Urinary bladder (tissue), 3 donors: ENCODE measurements at regions not wholly inside any gene's neighbourhood (a gene's known extent, or its start where the extent isn't known, plus 50 kb on each side); places are given as distances from the start of the nearest gene placed in this dataset.
A peak's percentile ranks its signal among the peaks of the same experiment; 100 is the strongest.
"Not testable (repeated sequence)": the region's sequence is repeated elsewhere in the genome, so short reads cannot be mapped to it uniquely, and the experiment has no call there.

Source experiments
- DNase-seq: peaks from one replicate; pipeline ENCODE4 v3.0.0-alpha.2; 2015; ENCODE audit errors: extremely low spot score
- H3K27ac ChIP-seq: one replicate; pipeline ENCODE4 v1.5.1; 2013; ENCODE audit warnings: low read depth, mild to moderate bottlenecking, moderate library complexity
- H3K36me3 ChIP-seq: one replicate; pipeline ENCODE4 v1.6.1; 2013; ENCODE audit warnings: mild to moderate bottlenecking, moderate library complexity; ENCODE audit not compliant: insufficient read depth
- H3K4me1 ChIP-seq: one replicate; pipeline ENCODE4 v1.6.1; 2013; ENCODE audit warnings: mild to moderate bottlenecking, moderate library complexity; ENCODE audit not compliant: insufficient read depth
- H3K4me3 ChIP-seq: one replicate; pipeline ENCODE4 v1.5.1; 2013; ENCODE audit warnings: low read depth, low read length
- WGBS: extraction: QIAGEN DNeasy Blood & Tissue Kit; methylation state at CpG from one replicate; pipeline ENCODE4 v1.1.7; 2013; 5-methylcytosine and 5-hydroxymethylcytosine counted together
- donor health status: healthy with polysubstance abuse.
- donor health status: healthy.

DNA sequence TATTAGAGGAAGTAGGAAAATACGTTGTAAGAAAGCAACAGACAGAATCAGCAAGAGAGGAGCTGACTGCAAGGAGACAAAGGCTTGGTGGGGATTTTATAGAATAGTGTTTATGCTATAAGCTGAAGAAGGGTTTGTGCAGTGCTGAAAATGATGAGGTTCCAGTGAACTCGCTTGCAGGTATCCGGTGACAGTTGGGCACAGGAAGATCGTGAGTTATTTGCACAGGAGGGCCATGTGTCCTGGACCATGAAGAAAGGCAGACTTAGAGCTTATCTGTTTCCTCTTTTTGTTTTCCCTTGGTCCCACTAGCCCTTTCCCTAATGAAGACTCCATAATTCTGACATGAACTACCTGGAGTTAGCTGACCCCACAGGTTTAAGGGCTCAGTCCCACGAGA is 61.4 kb downstream of the NXNL2 start:
- H3K36me3 ChIP-seq = no peaks in the 10 kb centered on the region
- H3K4me3 ChIP-seq = no peak overlapping the region
- no peak overlapping the region for H3K27ac ChIP-seq
- whole genome bisulfite sequencing = 57% methylated on average over 5 of the region's 5 CpGs
- DNase-seq = no peak
- no peaks in the 10 kb centered on the region for H3K4me1 ChIP-seq

DNA sequence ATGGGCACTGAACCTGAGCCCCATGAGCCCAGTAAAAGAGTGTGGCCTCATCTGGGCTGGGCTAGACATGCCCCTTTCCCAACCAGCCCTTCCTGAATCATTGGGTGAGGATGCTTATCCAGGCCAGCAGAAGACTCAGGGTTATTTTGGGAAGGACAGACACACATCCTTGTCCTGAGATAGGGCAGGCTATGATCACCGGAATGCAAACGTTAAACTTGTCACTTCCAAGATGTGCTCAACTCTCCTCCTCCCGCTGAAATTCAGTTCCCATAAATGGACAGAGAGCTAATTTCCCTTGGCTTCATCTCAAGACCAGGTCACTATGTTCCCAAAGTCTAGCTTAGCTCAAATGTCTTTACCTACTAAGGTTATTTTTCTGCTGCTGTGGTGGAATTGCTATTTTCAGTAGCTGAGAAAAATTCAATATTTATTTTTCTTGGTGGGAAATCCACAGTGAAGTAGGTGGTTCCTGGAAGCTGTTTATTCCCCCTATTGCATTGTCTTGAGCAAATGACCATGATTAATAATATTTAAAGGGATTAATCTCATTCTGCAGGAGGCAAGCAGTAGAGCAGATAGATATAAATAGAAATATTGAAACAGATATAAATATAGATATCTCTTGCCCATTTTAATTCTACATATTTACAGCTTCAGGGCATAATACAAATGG is 70.0 kb downstream of the NXNL2 start:
- Histone ChIP-seq H3K27ac (no peak overlapping the region), H3K36me3 (no peaks in the 10 kb centered on the region), H3K4me3 (no peak overlapping the region), H3K4me1 (no peaks in the 10 kb centered on the region)
- no peak for DNase-seq
- 33% methylated on average over 3 of the region's 3 CpGs for WGBS

DNA sequence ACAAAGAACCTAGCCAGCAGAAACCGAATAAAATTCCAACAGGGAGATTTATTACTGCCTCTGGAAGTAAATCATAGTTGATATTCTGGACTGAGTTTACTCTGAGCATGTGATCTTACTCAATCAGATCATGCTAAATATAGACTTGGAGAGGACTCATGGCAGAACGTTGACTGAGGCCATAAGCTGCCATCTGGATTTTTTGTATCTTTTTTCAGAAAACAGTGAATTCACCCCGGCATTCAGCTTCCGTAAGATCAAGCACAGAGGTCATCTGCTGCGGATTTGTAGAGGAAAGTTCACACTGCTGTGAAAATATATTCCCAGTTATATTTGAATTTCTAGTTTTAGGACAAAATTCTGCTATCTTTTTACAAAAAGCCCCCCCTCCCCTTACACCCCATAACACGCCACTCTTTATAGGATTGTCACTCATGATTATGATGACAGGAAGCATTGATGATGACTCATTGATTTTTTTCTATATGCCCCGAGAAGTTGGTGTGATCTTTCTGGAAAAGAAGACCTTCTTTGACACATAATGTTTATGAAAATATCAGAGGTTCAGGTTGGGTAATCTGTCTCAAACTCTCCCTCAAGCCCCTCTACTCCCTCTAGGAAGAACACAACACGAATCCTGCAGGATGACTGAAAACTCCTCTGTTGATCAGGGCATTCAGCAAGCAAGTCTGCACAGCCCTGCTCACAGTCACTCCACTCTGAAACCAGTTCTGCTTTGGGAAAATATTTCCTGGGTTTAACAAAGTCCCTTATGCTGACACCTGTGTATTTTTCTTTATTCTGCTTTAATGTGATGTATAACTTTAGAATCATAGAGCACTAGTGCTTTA is 70.8 kb downstream of the NXNL2 start:
- DNase-seq = peak; percentile 40
- Histone ChIP-seq H3K4me3 (no peak overlapping the region), H3K36me3 (no peaks in the 10 kb centered on the region), H3K27ac (no peak overlapping the region), H3K4me1 (no peaks in the 10 kb centered on the region)
- 16% methylated on average over 8 of the region's 8 CpGs for WGBS

DNA sequence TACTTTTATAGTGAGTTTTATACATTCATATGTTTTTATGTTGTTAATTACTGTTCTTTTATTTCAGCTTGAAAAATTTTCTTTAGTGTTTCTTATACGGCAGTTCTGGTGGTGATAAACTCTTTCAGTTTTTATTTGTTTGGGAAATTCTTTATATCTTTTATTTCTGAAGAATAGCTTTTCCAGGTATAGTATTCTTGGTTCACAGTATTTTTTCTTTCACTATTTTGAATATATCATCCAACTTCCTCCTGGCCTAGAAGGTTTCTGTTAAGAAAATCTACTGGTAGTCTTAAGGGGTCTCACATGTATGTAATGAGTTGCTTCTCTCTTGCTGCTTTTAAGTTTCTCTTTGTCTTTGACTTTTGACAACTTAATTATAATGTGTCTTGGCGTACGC is 79.4 kb downstream of the NXNL2 start:
- no peak overlapping the region for H3K27ac ChIP-seq
- no peak overlapping the region for H3K4me3 ChIP-seq
- H3K4me1 ChIP-seq = no peaks in the 10 kb centered on the region
- over 99% methylated on average over 3 of the region's 3 CpGs for WGBS
- DNase-seq = no peak
- H3K36me3 ChIP-seq = no peaks in the 10 kb centered on the region

DNA sequence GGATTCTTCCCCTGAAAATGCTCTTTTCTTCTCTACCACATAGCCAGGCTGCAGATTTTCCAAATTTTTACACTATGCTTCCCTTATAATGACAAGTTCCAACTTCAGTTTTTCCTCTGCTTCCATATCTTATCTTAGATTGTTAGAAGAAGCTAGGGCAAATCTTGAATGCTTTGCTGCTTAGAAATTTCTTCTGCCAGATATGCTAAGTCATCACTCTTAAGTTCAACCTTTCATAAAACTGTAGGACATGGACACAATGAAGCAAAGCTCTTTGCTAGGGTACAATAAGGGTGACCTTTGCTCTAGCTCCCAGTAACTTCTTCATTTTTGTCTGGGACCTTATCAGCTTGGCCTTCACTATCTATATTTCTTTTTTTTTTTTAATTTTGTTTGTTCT is 88.7 kb downstream of the NXNL2 start:
- Histone ChIP-seq H3K4me1 (no peaks in the 10 kb centered on the region), H3K4me3 (no peak overlapping the region), H3K36me3 (no peaks in the 10 kb centered on the region), H3K27ac (no peak overlapping the region)
- DNase-seq = no peak

DNA sequence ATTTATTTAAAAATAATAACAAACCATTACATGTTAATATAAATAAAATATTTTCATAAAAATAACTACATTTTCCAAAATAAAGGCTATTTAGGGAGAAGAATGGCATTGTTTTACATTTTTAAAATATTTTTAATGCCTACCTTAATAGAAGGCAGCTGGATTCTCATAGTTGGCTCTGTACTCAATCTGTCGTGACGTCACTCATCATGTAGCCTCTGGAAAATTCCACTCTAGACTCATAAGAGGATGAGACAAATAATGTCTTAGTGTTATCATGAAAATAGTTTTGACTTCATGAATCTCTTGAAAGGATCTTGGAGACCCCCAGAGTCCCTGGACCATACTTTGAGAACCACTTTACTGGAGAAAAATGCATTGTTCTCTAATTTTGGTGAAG is 93.1 kb downstream of the NXNL2 start:
- DNase-seq = no peak
- Histone ChIP-seq H3K27ac (no peak overlapping the region), H3K4me1 (no peaks in the 10 kb centered on the region), H3K36me3 (no peaks in the 10 kb centered on the region), H3K4me3 (no peak overlapping the region)
- WGBS = 88% methylated on average over 2 of the region's 2 CpGs

DNA sequence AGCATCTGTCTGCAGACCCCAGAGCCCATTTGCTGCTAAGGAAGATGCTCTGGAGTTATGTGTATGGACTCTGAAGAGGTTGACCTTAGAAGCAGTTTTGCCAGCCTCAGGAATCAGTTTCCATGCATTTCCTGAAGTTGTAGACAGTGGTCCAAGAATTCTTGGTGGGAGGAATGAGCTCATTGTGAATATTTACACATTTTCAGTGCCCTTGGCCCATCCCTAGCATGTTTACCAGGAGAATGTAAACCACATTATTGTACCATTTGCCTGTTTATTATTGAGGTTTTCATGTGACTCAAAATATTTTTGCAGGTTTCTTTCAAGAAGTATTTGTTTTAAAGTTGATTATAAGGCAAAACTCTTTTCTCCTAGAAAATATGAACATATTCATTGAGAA is 93.8 kb downstream of the NXNL2 start:
- H3K27ac ChIP-seq = no peak overlapping the region
- no peaks in the 10 kb centered on the region for H3K4me1 ChIP-seq
- DNase-seq = no peak
- H3K36me3 ChIP-seq = no peaks in the 10 kb centered on the region
- no peak overlapping the region for H3K4me3 ChIP-seq

- not testable (repeated sequence) for H3K4me1 ChIP-seq, H3K36me3 ChIP-seq, DNase-seq, H3K27ac ChIP-seq, H3K4me3 ChIP-seq
- WGBS = 89% methylated on average over 3 of the region's 3 CpGs
Measured at GRCh38 chr9:88630574-88630973, 95.6 kb downstream of the NXNL2 start.

GRCh38 chr9:88635151-88635550 is 100.2 kb downstream of the NXNL2 start:
- no peak for DNase-seq
- no peaks in the 10 kb centered on the region for H3K4me1 ChIP-seq
- H3K27ac ChIP-seq = no peak overlapping the region
- no peaks in the 10 kb centered on the region for H3K36me3 ChIP-seq
- H3K4me3 ChIP-seq = no peak overlapping the region

DNA sequence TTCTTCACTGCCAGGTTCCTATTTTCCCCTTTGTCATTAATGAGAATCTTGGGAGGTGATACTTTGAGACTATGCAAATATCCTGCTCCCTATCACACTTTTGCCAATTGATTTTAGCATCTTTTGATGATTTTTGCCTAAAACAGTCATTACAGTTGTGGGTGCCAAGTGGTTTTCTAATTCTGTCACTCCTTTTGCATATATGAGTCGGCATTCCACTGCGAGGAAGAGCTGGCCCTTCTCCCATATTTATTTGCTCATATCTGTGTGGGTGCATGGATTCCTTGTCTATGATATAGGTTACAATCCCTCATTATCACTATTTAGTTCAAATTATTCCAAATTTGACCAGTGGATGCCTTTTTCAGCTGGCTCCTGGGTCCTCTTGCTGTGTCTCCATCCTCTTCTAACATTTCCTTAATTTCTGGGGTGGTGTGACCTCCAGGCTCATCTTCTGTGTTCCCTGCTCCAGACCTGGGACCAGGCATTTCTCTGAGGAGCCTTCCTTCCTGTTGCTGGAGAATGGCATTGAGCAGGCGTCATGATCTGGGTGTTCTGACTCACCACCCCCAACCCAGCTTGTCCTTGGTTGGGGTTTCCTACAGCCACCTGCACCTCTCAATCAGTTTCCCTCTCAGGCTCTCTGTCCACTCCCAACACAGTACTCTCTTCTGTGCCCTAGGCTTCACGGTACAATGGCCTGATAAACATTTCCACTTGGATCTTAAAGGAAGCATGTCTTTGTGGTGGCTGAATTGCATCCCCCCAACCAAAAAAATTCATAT is 106.7 kb downstream of the NXNL2 start:
- Histone ChIP-seq H3K27ac (no peak overlapping the region), H3K4me1 (no peaks in the 10 kb centered on the region), H3K4me3 (no peak overlapping the region), H3K36me3 (no peaks in the 10 kb centered on the region)
- WGBS = 83% methylated on average over 4 of the region's 4 CpGs
- no peak for DNase-seq

- Histone ChIP-seq H3K27ac (no peak overlapping the region), H3K4me1 (no peaks in the 10 kb centered on the region), H3K36me3 (no peaks in the 10 kb centered on the region), H3K4me3 (no peak overlapping the region)
- DNase-seq = no peak
Measured at GRCh38 chr9:88642336-88642735, 107.4 kb downstream of the NXNL2 start.

DNA sequence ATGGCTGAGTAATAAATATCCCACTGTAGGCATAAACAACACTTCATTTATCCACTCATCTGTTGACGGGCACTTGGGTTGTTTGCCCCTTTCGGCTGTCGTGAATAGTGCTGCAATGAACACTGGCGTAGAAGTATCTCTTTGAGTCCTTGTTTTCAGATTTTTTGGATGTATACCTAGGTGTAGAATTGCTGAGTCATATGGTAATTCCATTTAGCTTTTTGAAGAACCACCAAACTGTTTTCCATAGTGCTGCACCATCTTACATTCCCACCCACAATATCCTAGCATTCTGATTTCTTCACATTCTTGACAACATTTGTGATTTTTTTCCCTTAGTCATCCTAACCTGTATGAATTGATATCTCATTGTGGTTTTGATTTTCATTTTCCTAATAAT is 109.0 kb downstream of the NXNL2 start:
- 95% methylated on average over 4 of the region's 4 CpGs for WGBS
- H3K36me3 ChIP-seq = no peaks in the 10 kb centered on the region
- H3K4me3 ChIP-seq = no peak overlapping the region
- no peaks in the 10 kb centered on the region for H3K4me1 ChIP-seq
- DNase-seq = no peak
- H3K27ac ChIP-seq = no peak overlapping the region

DNA sequence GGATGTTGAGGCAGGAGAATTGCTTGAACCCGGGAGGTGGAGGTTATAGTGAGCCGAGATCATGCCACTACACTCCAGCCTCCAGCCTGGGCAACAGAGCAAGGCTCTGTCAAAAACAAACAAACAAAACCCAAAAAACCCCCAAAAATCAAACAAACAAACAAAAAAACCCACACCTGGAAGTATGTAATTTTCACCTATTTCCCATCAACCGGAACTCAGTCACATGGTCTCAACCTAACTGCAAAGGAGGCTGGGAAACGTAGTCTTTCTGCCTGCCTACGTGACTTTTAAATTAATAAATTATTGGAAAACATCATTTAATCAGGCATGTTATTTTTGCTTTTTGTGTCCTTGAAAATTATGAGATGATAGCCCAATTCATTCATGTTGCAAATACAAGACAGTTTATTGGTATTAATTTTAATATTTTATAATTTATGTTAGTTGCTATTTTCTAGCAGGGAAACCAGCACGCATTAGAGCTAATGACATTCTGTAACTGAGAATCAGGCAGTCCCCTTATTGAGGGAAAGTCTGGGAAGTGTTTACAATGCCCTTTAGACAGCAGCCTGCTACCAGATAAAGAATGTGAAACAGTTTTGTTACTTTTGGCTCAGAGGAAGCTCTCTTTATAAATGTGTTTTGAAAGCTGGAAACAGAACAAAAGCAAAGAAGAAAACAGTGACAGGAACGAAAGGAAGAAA is 110.3 kb downstream of the NXNL2 start:
- WGBS = 72% methylated on average over 7 of the region's 7 CpGs
- DNase-seq = no peak
- Histone ChIP-seq H3K27ac (no peak overlapping the region), H3K36me3 (no peaks in the 10 kb centered on the region), H3K4me1 (no peaks in the 10 kb centered on the region), H3K4me3 (no peak overlapping the region)

DNA sequence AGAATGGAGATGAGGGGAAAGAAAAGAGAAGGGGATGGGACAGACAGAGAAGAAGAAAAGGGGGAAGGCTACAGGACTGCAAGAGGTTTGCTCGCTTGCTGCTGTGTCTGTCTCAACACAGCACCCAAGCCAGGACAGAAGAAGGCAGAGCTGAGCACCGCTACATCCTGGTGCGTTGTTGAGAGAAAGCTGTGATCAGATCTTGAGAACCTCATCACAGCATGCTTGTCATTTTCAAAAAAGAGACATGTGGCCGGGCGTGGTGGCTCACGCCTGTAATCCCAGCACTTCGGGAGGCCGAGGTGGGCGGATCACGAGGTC is 110.9 kb downstream of the NXNL2 start:
- Histone ChIP-seq H3K4me3 (no peak overlapping the region), H3K36me3 (no peaks in the 10 kb centered on the region), H3K4me1 (no peaks in the 10 kb centered on the region), H3K27ac (no peak overlapping the region)
- 82% methylated on average over 10 of the region's 10 CpGs for WGBS
- no peak for DNase-seq
